Pancreas (tissue), 10 donors: ENCODE measurements at regions not wholly inside any gene's neighbourhood (a gene's known extent, or its start where the extent isn't known, plus 50 kb on each side); places are given as distances from the start of the nearest gene placed in this dataset.

Source experiments
- ATAC-seq, 4 donors: fragments of 200-7000 bp; cut with Tn5 transposase; one replicate each; pipeline versions ENCODE4 v1.8.0 to v1.9.1; 2020; ENCODE audit warnings: mild to moderate bottlenecking in 4 of 4, moderate library complexity in 4 of 4
- DNase-seq, 6 donors: peaks; one replicate each; pipeline ENCODE4 v3.0.0-alpha.2; 2020
- FAIRE-seq: peaks from 2 replicates; lab custom pipeline; 2012; peaks lifted over from hg19 to GRCh38; lab: Jason Lieb, UNC
- H3K27ac ChIP-seq, 4 donors: fragments of 200-600 bp; sonication (generic); 1 replicate in 3 of 4; 2 replicates in 1 of 4; pipeline versions ENCODE4 v1.5.0 to v1.8.0; 2020
- H3K27me3 ChIP-seq, 4 donors: fragments of 200-600 bp; one replicate each; pipeline ENCODE4 v1.8.0; 2021
- H3K36me3 ChIP-seq, 3 donors: fragments of 200-600 bp; sonication (generic) in 1 of 3; one replicate each; pipeline versions ENCODE4 v1.5.0 to v1.8.0; 2020 to 2021
- H3K4me1 ChIP-seq, 3 donors: fragments of 200-600 bp; one replicate each; pipeline ENCODE4 v1.8.0; 2021
- H3K4me3 ChIP-seq, 4 donors: fragments of 200-600 bp; sonication (generic) in 2 of 4; one replicate each; pipeline versions ENCODE4 v1.5.0 to v1.8.0; 2020 to 2021
- H3K9me3 ChIP-seq, 4 donors: fragments of 200-600 bp; one replicate each; pipeline ENCODE4 v1.8.0; 2021
- CTCF ChIP-seq, 4 donors: fragments of 200-600 bp; sonication (generic) in 3 of 4; IDR thresholded peaks; one replicate each; pipeline versions ENCODE4 v1.5.0 to v1.8.0; 2021; ENCODE audit warnings: antibody characterized with exemption in 4 of 4
- WGBS, 2 donors: extraction: QIAGEN DNeasy Blood & Tissue Kit; methylation state at CpG; one replicate each; pipeline ENCODE4 v1.1.7; 2013; 5-methylcytosine and 5-hydroxymethylcytosine counted together
- intact Hi-C, 3 donors: fragments of 100-400 bp; cut with DNase I; formaldehyde crosslinking; loops; one replicate each; pipeline versions ENCODE4 v1.11.1 to v1.14.2; 2022
- donor health status: healthy with polysubstance abuse.
- donor health status: DM: no; HTN: no; CAD: no; lungs with moderate emphysema.
- donor health status: DM: no; HTN: no; CAD: no.
- donor health status: control.
- donor health status: control.
- donor health status: Bipolar disorder and iron deficiency.
- donor health status: DM: yes; HTN: yes; CAD: no.
- donor health status: DM: no; HTN: no; CAD: no.
- donor health status: DM: no; HTN: no; CAD: no.
- donor health status: DM: yes; HTN: yes; CAD: no.

- DNase-seq, result no peak
- no peak overlapping the region for H3K4me3 ChIP-seq
- no peaks in the 10 kb centered on the region for H3K27me3 ChIP-seq
- WGBS, 2 donors, result 76 to 90% methylated on average over 22 of the region's 22 CpGs
- no peak for TF ChIP-seq CTCF (IDR thresholded peaks at IDR 0.05)
- no peak overlapping the region for H3K27ac ChIP-seq
- no peaks in the 10 kb centered on the region for H3K9me3 ChIP-seq
- ATAC-seq, result no peak
- no peaks in the 10 kb centered on the region for H3K36me3 ChIP-seq
- no peaks in the 10 kb centered on the region for H3K4me1 ChIP-seq
- FAIRE-seq, result no peak
- intact Hi-C loops, result no loop called here
Observed at GRCh38 chr22:48711669-48712068, 1116.0 kb downstream of the BRD1 start.

- 61 to 76% methylated on average over 11 of the region's 11 CpGs for WGBS, 2 donors
- Histone ChIP-seq H3K36me3 (no peaks in the 10 kb centered on the region), H3K27ac (no peak overlapping the region), H3K9me3 (no peaks in the 10 kb centered on the region), H3K4me1 (no peaks in the 10 kb centered on the region), H3K4me3 (no peak overlapping the region), H3K27me3 (no peaks in the 10 kb centered on the region)
- TF ChIP-seq CTCF (IDR thresholded peaks at IDR 0.05), result no peak
- no peak for FAIRE-seq
- intact Hi-C loops, result no loop called here
- no peak for ATAC-seq
- no peak for DNase-seq
Observed at GRCh38 chr22:48711031-48711431, 1116.6 kb downstream of the BRD1 start.

- Histone ChIP-seq H3K27ac (no peak overlapping the region), H3K27me3 (no peaks in the 10 kb centered on the region), H3K4me3 (no peak overlapping the region), H3K36me3 (no peaks in the 10 kb centered on the region), H3K4me1 (no peaks in the 10 kb centered on the region), H3K9me3 (no peaks in the 10 kb centered on the region)
- 61 to 79% methylated on average over 11 of the region's 11 CpGs for WGBS, 2 donors
- intact Hi-C loops, result no loop called here
- ATAC-seq, result no peak
- no peak for FAIRE-seq
- TF ChIP-seq CTCF (IDR thresholded peaks at IDR 0.05), result no peak
- no peak for DNase-seq
Observed at GRCh38 chr22:48710410-48710809, 1117.3 kb downstream of the BRD1 start.

GRCh38 chr22:48709976-48710375, 1117.7 kb downstream of the BRD1 start:
- no peak for FAIRE-seq
- Histone ChIP-seq H3K27me3 (no peaks in the 10 kb centered on the region), H3K9me3 (no peaks in the 10 kb centered on the region), H3K36me3 (no peaks in the 10 kb centered on the region), H3K4me3 (no peak overlapping the region), H3K27ac (no peak overlapping the region), H3K4me1 (no peaks in the 10 kb centered on the region)
- DNase-seq, result no peak
- intact Hi-C loops, result no loop called here
- 56 to 69% methylated on average over 8 of the region's 8 CpGs for WGBS, 2 donors
- TF ChIP-seq CTCF (IDR thresholded peaks at IDR 0.05), result no peak
- ATAC-seq, result no peak

GRCh38 chr22:48709453-48709852, 1118.2 kb downstream of the BRD1 start:
- no peak for FAIRE-seq
- no peaks in the 10 kb centered on the region for H3K4me1 ChIP-seq
- no peaks in the 10 kb centered on the region for H3K27me3 ChIP-seq
- no peaks in the 10 kb centered on the region for H3K9me3 ChIP-seq
- no peak for TF ChIP-seq CTCF (IDR thresholded peaks at IDR 0.05)
- peak in 1 of 6 donors; percentile 35 for DNase-seq
- ATAC-seq, result no peak
- WGBS, 2 donors, result 56 to 81% methylated on average over 13 of the region's 13 CpGs
- H3K27ac ChIP-seq, result no peak overlapping the region
- intact Hi-C loops, result no loop called here
- H3K36me3 ChIP-seq, result no peaks in the 10 kb centered on the region
- no peak overlapping the region for H3K4me3 ChIP-seq
